Sciatic nerve (tissue), 2 donors: ENCODE measurements at regions not wholly inside any gene's neighbourhood (a gene's known extent, or its start where the extent isn't known, plus 50 kb on each side); places are given as distances from the start of the nearest gene placed in this dataset.

ENCODE experiments used
- ATAC-seq: fragments of 200-7000 bp; cut with Tn5 transposase; one replicate; pipeline ENCODE4 v1.9.1; 2020; ENCODE audit warnings: mild to moderate bottlenecking, moderate library complexity
- DNase-seq: peaks from one replicate; pipeline ENCODE4 v3.0.0-alpha.2; 2020; ENCODE audit warnings: low spot score
- intact Hi-C: fragments of 100-400 bp; cut with DNase I; formaldehyde crosslinking; loops from one replicate; pipeline ENCODE4 v1.14.2; 2022
- donor health status: DM: no; HTN: no; CAD: no.
- donor health status: DM: no; HTN: no; CAD: no.

GRCh38 chr14:61891170-61891569 is 128.9 kb downstream of the SNAPC1 start:
- intact Hi-C loops: no loop called here
- DNase-seq (no peak), ATAC-seq (no peak)

- ATAC-seq: no peak
- intact Hi-C loops: no loop called here
- no peak for DNase-seq
Observed at GRCh38 chr14:61891810-61892209, 129.6 kb downstream of the SNAPC1 start.

GRCh38 chr14:61893371-61893940 is 131.2 kb downstream of the SNAPC1 start:
- intact Hi-C loops: no loop called here
- DNase-seq (no peak), ATAC-seq (no peak)

GRCh38 chr14:61894452-61895077 is 132.3 kb downstream of the SNAPC1 start:
- intact Hi-C loops: no loop called here
- no peak for ATAC-seq
- peak; percentile 70 for DNase-seq

GRCh38 chr14:61897300-61897699 is 135.1 kb downstream of the SNAPC1 start:
- intact Hi-C loops: no loop called here
- no peak for ATAC-seq
- DNase-seq: no peak

GRCh38 chr14:61898568-61898967 is 136.3 kb downstream of the SNAPC1 start:
- no peak for DNase-seq
- no peak for ATAC-seq
- intact Hi-C loops: no loop called here

GRCh38 chr14:61899497-61899896 is 137.3 kb downstream of the SNAPC1 start:
- ATAC-seq (no peak), DNase-seq (no peak)
- intact Hi-C loops: no loop called here

- ATAC-seq: no peak
- intact Hi-C loops: no loop called here
- no peak for DNase-seq
Observed at GRCh38 chr14:61904946-61905345, 142.7 kb downstream of the SNAPC1 start.

GRCh38 chr14:61911574-61911973 is 149.4 kb downstream of the SNAPC1 start:
- no peak for ATAC-seq
- no peak for DNase-seq

GRCh38 chr14:61918998-61919397 is 156.8 kb downstream of the SNAPC1 start:
- no peak for ATAC-seq
- intact Hi-C loops: no loop called here
- no peak for DNase-seq

More at GRCh38 chr14:61911574-61911973, 149.4 kb downstream of the SNAPC1 start:
- intact Hi-C loops: no loop called here

GRCh38 chr14:61923348-61923747 is 161.1 kb downstream of the SNAPC1 start:
- ATAC-seq: no peak
- intact Hi-C loops: no loop called here
- DNase-seq: no peak

- intact Hi-C loops: no loop called here
- DNase-seq (no peak), ATAC-seq (no peak)
Observed at GRCh38 chr14:61925043-61925442, 162.8 kb downstream of the SNAPC1 start.

GRCh38 chr14:61925732-61926435 is 163.7 kb downstream of the SNAPC1 start:
- no peak for DNase-seq
- intact Hi-C loops: no loop called here
- no peak for ATAC-seq

- intact Hi-C loops: no loop called here
- DNase-seq (no peak), ATAC-seq (no peak)
Observed at GRCh38 chr14:61927060-61927459, 164.8 kb downstream of the SNAPC1 start.

- DNase-seq (no peak), ATAC-seq (no peak)
- intact Hi-C loops: no loop called here
Observed at GRCh38 chr14:61927520-61927919, 165.3 kb downstream of the SNAPC1 start.

GRCh38 chr14:61928300-61928699 is 166.1 kb downstream of the SNAPC1 start:
- no peak for ATAC-seq
- intact Hi-C loops: no loop called here

GRCh38 chr14:61928701-61929100 is 166.5 kb downstream of the SNAPC1 start:
- DNase-seq: no peak
- ATAC-seq: no peak
- intact Hi-C loops: no loop called here

More at GRCh38 chr14:61928300-61928699, 166.1 kb downstream of the SNAPC1 start:
- no peak for DNase-seq

- DNase-seq: no peak
- intact Hi-C loops: no loop called here
- ATAC-seq: no peak
Observed at GRCh38 chr14:61929651-61930050, 167.4 kb downstream of the SNAPC1 start.

- DNase-seq (no peak), ATAC-seq (no peak)
- intact Hi-C loops: no loop called here
Observed at GRCh38 chr14:61930101-61930857, 168.1 kb downstream of the SNAPC1 start.

- DNase-seq (no peak), ATAC-seq (no peak)
- intact Hi-C loops: no loop called here
Observed at GRCh38 chr14:61932974-61933373, 170.8 kb downstream of the SNAPC1 start.
